ENCODE measurements at regions not wholly inside any gene's neighbourhood (a gene's known extent, or its start where the extent isn't known, plus 50 kb on each side); places are given as distances from the start of the nearest gene placed in this dataset.

DNA sequence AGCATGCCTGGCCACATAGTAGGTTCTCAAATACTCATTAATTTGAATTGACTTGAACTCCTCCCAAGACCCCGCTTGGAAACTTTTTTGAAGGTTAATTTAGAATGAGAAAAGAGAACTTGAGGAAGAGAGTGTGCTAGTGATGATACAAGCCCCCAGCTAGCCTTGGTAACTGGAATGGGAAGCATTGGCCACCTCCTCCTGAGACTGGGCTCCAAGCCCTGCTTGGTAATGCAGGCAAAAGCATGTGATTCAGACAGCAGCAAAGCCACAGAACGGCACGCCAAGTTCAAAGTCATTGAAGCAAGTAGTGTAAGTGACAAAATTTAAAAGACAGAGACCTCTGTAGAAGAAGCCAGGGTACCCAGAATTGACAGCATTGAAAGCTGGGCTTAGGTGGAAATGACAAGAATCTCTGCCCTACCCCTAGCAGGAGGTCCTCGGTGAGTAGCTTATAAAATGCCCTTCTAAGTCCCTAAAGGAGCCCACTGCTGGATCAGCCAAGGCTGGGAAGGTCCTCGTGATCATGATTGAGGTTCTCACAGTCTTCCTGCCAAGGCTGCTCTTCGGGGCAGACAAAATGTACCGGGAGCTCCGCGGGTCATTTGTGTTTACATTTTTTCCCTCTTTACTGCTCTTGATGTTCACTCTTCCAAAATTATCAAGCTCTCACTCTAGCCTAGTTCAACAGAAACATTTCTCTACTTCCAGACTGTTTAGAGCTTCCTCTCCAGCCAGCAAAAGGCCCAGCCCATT lies 99.4 kb downstream of the TSEN15 start:
- DNase-seq (ENCODE audit: low read depth in 1 of 2, low spot score in 2 of 2), result no peak
- no peak overlapping the region for H3K4me2 ChIP-seq (ENCODE audit: insufficient read depth in 1 of 2, low read depth in 2 of 2, low read length in 2 of 2)
- no peak overlapping the region for H2BK20ac ChIP-seq (ENCODE audit: low read length)
- no peak overlapping the region for H2BK120ac ChIP-seq (replicated peaks; ENCODE audit: low read depth, low read length)
- no peak overlapping the region for H3K23ac ChIP-seq (ENCODE audit: insufficient read length)
- H2AK5ac ChIP-seq (ENCODE audit: low read depth, low read length), result no peak overlapping the region
- no peak for FAIRE-seq
- H3K27ac ChIP-seq (ENCODE audit: low read depth, low read length), result no peak overlapping the region
- WGBS, 2 experiments (ENCODE audit: extremely low coverage in 1 of 2, insufficient coverage in 1 of 2, insufficient read length in 1 of 2, insufficient replicate concordance in 2 of 2, low coverage in 1 of 2, low lambda C conversion rate in 2 of 2, missing lambda C conversion rate in 1 of 2), result 92% methylated on average over 9 of the region's 9 CpGs; no CpG with 5 or more reads in 1 of the 2 experiments
- H3K18ac ChIP-seq (ENCODE audit: extremely low read depth, low read length), result no peak overlapping the region
- H3K9me3 ChIP-seq (ENCODE audit: insufficient read depth in 2 of 2, low read depth in 1 of 2, low read length in 1 of 2), result peaks cover 0 to 3% of the 10 kb centered on the region in 2 experiments; a peak in 1 of 4 replicates
- H3K79me1 ChIP-seq (ENCODE audit: low read depth, low read length), result no peaks in the 10 kb centered on the region
- POLR2A ChIA-PET (ENCODE audit: partially characterized antibody), result no interaction called here
- no peak overlapping the region for H3K14ac ChIP-seq (ENCODE audit: insufficient read length)
- no peak overlapping the region for H3K4ac ChIP-seq (replicated peaks; ENCODE audit: insufficient read length, low read depth, low read length)
- no peak overlapping the region for H4K5ac ChIP-seq (ENCODE audit: insufficient read length, low read depth, low read length)
- no peak overlapping the region for H3K4me3 ChIP-seq (ENCODE audit: extremely low read depth in 1 of 4, insufficient read depth in 2 of 4, low read depth in 3 of 4, low read length in 4 of 4)
- H2BK12ac ChIP-seq (ENCODE audit: low read depth, low read length), result no peak overlapping the region
- no peak overlapping the region for H3K56ac ChIP-seq (replicated peaks; ENCODE audit: insufficient read length, low read depth, low read length)
- H3K23me2 ChIP-seq (ENCODE audit: low read depth, low read length), result no peaks in the 10 kb centered on the region
- no peak overlapping the region for H2BK15ac ChIP-seq (ENCODE audit: low read length)
- no peak overlapping the region for H2AFZ ChIP-seq (ENCODE audit: low read length)
- H4K91ac ChIP-seq (replicated peaks; ENCODE audit: insufficient read length, low read length), result no peak overlapping the region
- H3K27me3 ChIP-seq (replicated peaks in 1 of 4; ENCODE audit: control insufficient read depth in 3 of 4, extremely low read depth in 1 of 4, insufficient read depth in 3 of 4, low read length in 3 of 4), result no peaks in the 10 kb centered on the region
- H3K9ac ChIP-seq (replicated peaks in 1 of 4; ENCODE audit: extremely low read depth in 1 of 4, low read depth in 3 of 4, low read length in 3 of 4), result no peak overlapping the region
- no peak overlapping the region for H4K8ac ChIP-seq (ENCODE audit: extremely low read depth, insufficient read depth, low read length)
- H3K4me1 ChIP-seq (replicated peaks in 1 of 4; ENCODE audit: control insufficient read depth in 3 of 4, insufficient read depth in 4 of 4, low read length in 3 of 4), result peaks cover 0 to 10% (median 6%) of the 10 kb centered on the region in 4 experiments; a peak in 3 of 7 replicates
- no peak overlapping the region for H2BK5ac ChIP-seq (ENCODE audit: low read depth, low read length)
- H4K20me1 ChIP-seq (replicated peaks in 1 of 2; ENCODE audit: control insufficient read depth in 1 of 2, insufficient read depth in 2 of 2, low read length in 2 of 2), result no peaks in the 10 kb centered on the region
- CTCF ChIA-PET (ENCODE audit: partially characterized antibody), result interaction anchor here (0.6 to 1.6 kb wide), 5 partner anchors 13 to 209 kb away, joined by 3 to 4 read pairs (median 3); no protein-coding TSS in a partner anchor
- no peaks in the 10 kb centered on the region for H3K36me3 ChIP-seq (ENCODE audit: control insufficient read depth in 2 of 4, insufficient read depth in 4 of 4, low read length in 3 of 4)
- TF ChIP-seq USF2 (IDR thresholded peaks at IDR 0.05; ENCODE audit: low read length) (no peak), RNF2 (IDR thresholded peaks at IDR 0.05; ENCODE audit: borderline replicate concordance, low read depth, low read length, missing control alignments, poor library complexity, severe bottlenecking) (no peak), ASH2L (IDR thresholded peaks at IDR 0.05; ENCODE audit: low read length) (no peak), POU5F1 (IDR thresholded peaks at IDR 0.05; ENCODE audit: low read depth, low read length) (no peak), TAF7 (optimal IDR thresholded peaks at IDR 0.05; ENCODE audit: borderline replicate concordance, low read depth, low read length) (no peak), SUZ12 (IDR thresholded peaks at IDR 0.05; ENCODE audit: low read length) (no peak)
- no peaks in the 10 kb centered on the region for H3K79me2 ChIP-seq (ENCODE audit: control insufficient read depth in 1 of 2, insufficient read depth in 2 of 2, low read length in 2 of 2)
